H1 (cell line): ENCODE measurements at regions not wholly inside any gene's neighbourhood (a gene's known extent, or its start where the extent isn't known, plus 50 kb on each side); places are given as distances from the start of the nearest gene placed in this dataset.

Source experiments
- CTCF ChIA-PET: fragments of 300-600 bp; sonication (Branson Sonifier 250); formaldehyde crosslinking; loops from one replicate; lab custom pipeline; 2021; ENCODE audit not compliant: partially characterized antibody; lab: Charles Lee
- POLR2A ChIA-PET: fragments of 300-600 bp; sonication (Branson Sonifier 250); formaldehyde crosslinking; loops from one replicate; lab custom pipeline; 2021; ENCODE audit warnings: inconsistent platforms; ENCODE audit not compliant: partially characterized antibody; lab: Charles Lee
- DNase-seq, 2 experiments: peaks; one replicate each; pipeline versions ENCODE4 v3.0.0 to v3.0.0-alpha.2; 2010 to 2022; ENCODE audit warnings: low spot score in 2 of 2, low read depth in 1 of 2, mixed read lengths in 1 of 2
- FAIRE-seq: peaks from 2 replicates; lab custom pipeline; 2011; peaks lifted over from hg19 to GRCh38; lab: Jason Lieb, UNC
- H2AFZ ChIP-seq: 2 replicates; pipeline ENCODE4 v1.8.1; 2012; ENCODE audit warnings: low read length, inconsistent platforms
- H2AK5ac ChIP-seq: 2 replicates; pipeline ENCODE4 v1.6.1; 2013; ENCODE audit warnings: low read depth, low read length
- H2BK120ac ChIP-seq: replicated peaks from 2 replicates; pipeline ENCODE3; 2013; ENCODE audit warnings: low read depth, low read length, inconsistent platforms
- H2BK12ac ChIP-seq: 2 replicates; pipeline ENCODE4 v1.6.1; 2013; ENCODE audit warnings: low read depth, low read length
- H2BK15ac ChIP-seq: 2 replicates; pipeline ENCODE4 v1.6.1; 2013; ENCODE audit warnings: low read length
- H2BK20ac ChIP-seq: 2 replicates; pipeline ENCODE4 v1.6.1; 2013; ENCODE audit warnings: low read length
- H2BK5ac ChIP-seq: 2 replicates; pipeline ENCODE4 v1.6.1; 2013; ENCODE audit warnings: low read depth, low read length
- H3K14ac ChIP-seq: 2 replicates; pipeline ENCODE4 v1.6.1; 2013; ENCODE audit warnings: inconsistent platforms; ENCODE audit not compliant: insufficient read length
- H3K18ac ChIP-seq: 2 replicates; pipeline ENCODE4 v1.6.1; 2013; ENCODE audit warnings: low read length; ENCODE audit errors: extremely low read depth
- H3K23ac ChIP-seq: 2 replicates; pipeline ENCODE4 v1.6.1; 2013; ENCODE audit warnings: inconsistent platforms; ENCODE audit not compliant: insufficient read length
- H3K23me2 ChIP-seq: 2 replicates; pipeline ENCODE4 v1.6.1; 2013; ENCODE audit warnings: low read depth, low read length
- H3K27ac ChIP-seq: 2 replicates; pipeline ENCODE4 v1.6.1; 2011; ENCODE audit warnings: low read depth, low read length, inconsistent platforms
- H3K27me3 ChIP-seq, 4 experiments: replicated peaks in 1 of 4; 1 replicate in 1 of 4; 2 replicates in 3 of 4; pipeline versions ENCODE4 v1.6.1 to v1.8.1; 2011 to 2013; ENCODE audit warnings: low read length in 3 of 4, mild to moderate bottlenecking in 3 of 4, inconsistent platforms in 2 of 4, mixed read lengths in 2 of 4, moderate library complexity in 1 of 4; ENCODE audit not compliant: control insufficient read depth in 3 of 4, insufficient read depth in 3 of 4; ENCODE audit errors: extremely low read depth in 1 of 4
- H3K36me3 ChIP-seq, 4 experiments: 2 replicates each; pipeline versions ENCODE4 v1.6.1 to v1.8.1; 2011 to 2013; ENCODE audit warnings: mild to moderate bottlenecking in 4 of 4, low read length in 3 of 4, moderate library complexity in 2 of 4, control low read depth in 1 of 4, inconsistent platforms in 1 of 4; ENCODE audit not compliant: insufficient read depth in 4 of 4, control insufficient read depth in 2 of 4
- H3K4ac ChIP-seq: replicated peaks from 2 replicates; pipeline ENCODE3; 2013; ENCODE audit warnings: low read length, low read depth, mixed read lengths, inconsistent platforms; ENCODE audit not compliant: insufficient read length
- H3K4me1 ChIP-seq, 4 experiments: replicated peaks in 1 of 4; 1 replicate in 1 of 4; 2 replicates in 3 of 4; pipeline versions ENCODE4 v1.6.1 to v1.8.1; 2011 to 2013; ENCODE audit warnings: low read length in 3 of 4, inconsistent platforms in 2 of 4, mixed read lengths in 1 of 4; ENCODE audit not compliant: insufficient read depth in 4 of 4, control insufficient read depth in 3 of 4
- H3K4me2 ChIP-seq, 2 experiments: 2 replicates each; pipeline versions ENCODE4 v1.6.1 to v1.8.1; 2011 to 2013; ENCODE audit warnings: low read depth in 2 of 2, low read length in 2 of 2, control low read depth in 1 of 2, inconsistent platforms in 1 of 2, mild to moderate bottlenecking in 1 of 2; ENCODE audit not compliant: insufficient read depth in 1 of 2
- H3K4me3 ChIP-seq, 4 experiments: fragments of 200-600, 300-600 bp in 1 of 4; sonication (generic), shearing (Covaris generic), sonication (Bioruptor Twin) in 1 of 4; 2 replicates each; pipeline versions ENCODE4 v1.5.1 to v1.8.1; 2011 to 2016; ENCODE audit warnings: low read length in 4 of 4, low read depth in 3 of 4, control low read depth in 2 of 4, inconsistent platforms in 2 of 4, mild to moderate bottlenecking in 2 of 4, mixed read lengths in 1 of 4, moderate library complexity in 1 of 4; ENCODE audit not compliant: insufficient read depth in 2 of 4; ENCODE audit errors: extremely low read depth in 1 of 4
- H3K56ac ChIP-seq: replicated peaks from 2 replicates; pipeline ENCODE3; 2013; ENCODE audit warnings: low read depth, mild to moderate bottlenecking, mixed read lengths, low read length, inconsistent platforms; ENCODE audit not compliant: insufficient read length
- H3K79me1 ChIP-seq: 2 replicates; pipeline ENCODE4 v1.6.1; 2013; ENCODE audit warnings: low read depth, low read length, control low read depth
- H3K79me2 ChIP-seq, 2 experiments: 2 replicates each; pipeline versions ENCODE4 v1.6.1 to v1.8.1; 2012 to 2013; ENCODE audit warnings: low read length in 2 of 2, mild to moderate bottlenecking in 2 of 2, inconsistent platforms in 1 of 2; ENCODE audit not compliant: insufficient read depth in 2 of 2, control insufficient read depth in 1 of 2
- H3K9ac ChIP-seq, 4 experiments: replicated peaks in 1 of 4; 1 replicate in 1 of 4; 2 replicates in 3 of 4; pipeline versions ENCODE4 v1.6.1 to v1.8.1; 2011 to 2013; ENCODE audit warnings: low read depth in 3 of 4, low read length in 3 of 4, control low read depth in 2 of 4, mild to moderate bottlenecking in 2 of 4, moderate library complexity in 2 of 4, inconsistent platforms in 1 of 4; ENCODE audit errors: extremely low read depth in 1 of 4
- H3K9me3 ChIP-seq, 2 experiments: 2 replicates each; pipeline versions ENCODE4 v1.6.1 to v1.8.1; 2012 to 2013; ENCODE audit warnings: mild to moderate bottlenecking in 2 of 2, moderate library complexity in 2 of 2, control low read depth in 1 of 2, inconsistent platforms in 1 of 2, low read depth in 1 of 2, low read length in 1 of 2, mixed read lengths in 1 of 2; ENCODE audit not compliant: insufficient read depth in 2 of 2
- H4K20me1 ChIP-seq, 2 experiments: replicated peaks in 1 of 2; 2 replicates each; pipeline versions ENCODE3 to v1.8.1; 2011 to 2013; ENCODE audit warnings: inconsistent platforms in 2 of 2, low read length in 2 of 2, mild to moderate bottlenecking in 1 of 2; ENCODE audit not compliant: insufficient read depth in 2 of 2, control insufficient read depth in 1 of 2
- H4K5ac ChIP-seq: 2 replicates; pipeline ENCODE4 v1.6.1; 2013; ENCODE audit warnings: low read length, low read depth, mixed read lengths, inconsistent platforms; ENCODE audit not compliant: insufficient read length
- H4K8ac ChIP-seq: 2 replicates; pipeline ENCODE4 v1.8.0; 2013; ENCODE audit warnings: mild to moderate bottlenecking, moderate library complexity, low read length, inconsistent platforms; ENCODE audit not compliant: insufficient read depth; ENCODE audit errors: extremely low read depth
- H4K91ac ChIP-seq: replicated peaks from 2 replicates; pipeline ENCODE3; 2013; ENCODE audit warnings: low read length, mixed read lengths, inconsistent platforms; ENCODE audit not compliant: insufficient read length
- BACH1 ChIP-seq: IDR thresholded peaks from 2 replicates; pipeline ENCODE4 v1.6.1; 2012; ENCODE audit warnings: low read length, improper control_type of control experiment
- BCL11A ChIP-seq, 2 experiments: IDR thresholded peaks; one replicate each; pipeline ENCODE4 v1.6.1; 2011; ENCODE audit warnings: low read depth in 2 of 2, low read length in 2 of 2, mild to moderate bottlenecking in 2 of 2
- CHD2 ChIP-seq: IDR thresholded peaks from 2 replicates; pipeline ENCODE4 v1.6.1; 2012; ENCODE audit warnings: low read length, improper control_type of control experiment
- EP300 ChIP-seq, 2 experiments: IDR thresholded peaks; 1 replicate in 1 of 2; 2 replicates in 1 of 2; pipeline ENCODE4 v1.6.1; 2011 to 2012; ENCODE audit warnings: low read depth in 2 of 2, low read length in 2 of 2, mild to moderate bottlenecking in 2 of 2, borderline replicate concordance in 1 of 2, inconsistent platforms in 1 of 2, moderate library complexity in 1 of 2
- HDAC6 ChIP-seq: IDR thresholded peaks from one replicate; pipeline ENCODE4 v1.7.1; 2012; ENCODE audit warnings: low read depth, mild to moderate bottlenecking, inconsistent platforms, low read length, moderate library complexity
- JUND ChIP-seq: IDR thresholded peaks from 2 replicates; pipeline ENCODE4 v1.6.1; 2011; ENCODE audit warnings: mild to moderate bottlenecking, improper control_type of control experiment, low read length
- RNF2 ChIP-seq: fragments of 200-900, 300-1000 bp; sonication (generic); IDR thresholded peaks from 2 replicates; pipeline ENCODE4 v1.7.1; 2016; ENCODE audit warnings: borderline replicate concordance, low read depth, mild to moderate bottlenecking, antibody characterized with exemption, low read length; ENCODE audit not compliant: poor library complexity, severe bottlenecking; ENCODE audit errors: missing control alignments
- SIRT6 ChIP-seq: IDR thresholded peaks from one replicate; pipeline ENCODE4 v1.7.1; 2012; ENCODE audit warnings: low read length, inconsistent platforms
- SP1 ChIP-seq: IDR thresholded peaks from 2 replicates; pipeline ENCODE4 v1.6.1; 2011; ENCODE audit warnings: low read depth, low read length
- WGBS, 2 experiments: shearing (Covaris generic) in 1 of 2; methylation state at CpG; one replicate each; pipeline versions ENCODE4 v1.1.6 to v1.1.7; 2013 to 2015; ENCODE audit warnings: low lambda C conversion rate in 2 of 2, mixed read lengths in 2 of 2, inconsistent platforms in 1 of 2, low coverage in 1 of 2, missing lambda C conversion rate in 1 of 2; ENCODE audit not compliant: insufficient replicate concordance in 2 of 2, insufficient coverage in 1 of 2, insufficient read length in 1 of 2; ENCODE audit errors: extremely low coverage in 1 of 2, missing lambda C conversion rate in 1 of 2; 5-methylcytosine and 5-hydroxymethylcytosine counted together

DNA sequence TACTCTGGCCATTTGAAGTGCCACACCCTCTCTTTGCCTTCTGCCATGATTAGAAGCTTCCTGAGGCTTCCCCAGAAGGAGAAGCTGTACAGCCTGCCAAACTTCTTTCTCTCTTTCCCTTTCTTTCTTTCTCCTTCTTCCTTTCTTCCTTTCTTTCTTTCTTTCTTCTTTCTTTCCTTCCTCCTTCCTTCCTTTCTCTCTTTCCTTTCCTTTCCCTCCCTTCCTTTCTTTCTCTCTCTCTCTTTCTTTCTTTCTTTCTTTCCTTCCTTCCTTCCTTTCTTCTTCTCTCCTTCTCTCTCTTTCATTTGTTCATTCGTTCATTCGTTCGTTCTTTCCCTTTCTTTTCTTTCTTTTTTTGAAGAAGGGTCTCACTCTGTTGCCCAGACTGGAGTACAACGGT is 931.0 kb downstream of the TTLL7 start:
- TF ChIP-seq HDAC6 = no peak
- TF ChIP-seq EP300 (IDR thresholded peaks at IDR 0.05; ENCODE audit: borderline replicate concordance in 1 of 2, low read depth in 2 of 2, low read length in 2 of 2) = no peak
- TF ChIP-seq JUND = no peak
- TF ChIP-seq SP1 = no peak
- no peak for TF ChIP-seq RNF2
- TF ChIP-seq BACH1 = no peak
- no peak for TF ChIP-seq CHD2
- no peak for TF ChIP-seq BCL11A (IDR thresholded peaks at IDR 0.05; ENCODE audit: low read depth in 2 of 2, low read length in 2 of 2)
- no peak for TF ChIP-seq SIRT6

More for the DNA sequence above, 931.0 kb downstream of the TTLL7 start:
- no peak overlapping the region for H3K27ac ChIP-seq
- no peak overlapping the region for H3K23ac ChIP-seq
- no peaks in the 10 kb centered on the region for H3K27me3 ChIP-seq
- no peak overlapping the region for H2AK5ac ChIP-seq
- H3K4ac ChIP-seq = no peak overlapping the region
- peaks cover 0 to 2% (median 0%) of the 10 kb centered on the region in 4 experiments; a peak in 1 of 7 replicates for H3K4me1 ChIP-seq
- no peaks in the 10 kb centered on the region for H3K36me3 ChIP-seq
- H3K18ac ChIP-seq = no peak overlapping the region
- no peak overlapping the region for H2BK12ac ChIP-seq
- H4K5ac ChIP-seq = no peak overlapping the region
- H2BK5ac ChIP-seq = no peak overlapping the region
- no peak overlapping the region for H3K56ac ChIP-seq
- no peak overlapping the region for H2BK120ac ChIP-seq
- no peak overlapping the region for H3K4me3 ChIP-seq
- ChIA-PET POLR2A (no interaction called here), CTCF (no interaction called here)
- no peaks in the 10 kb centered on the region for H3K23me2 ChIP-seq
- H2BK20ac ChIP-seq = no peak overlapping the region
- no peak overlapping the region for H4K91ac ChIP-seq
- H3K79me2 ChIP-seq = no peaks in the 10 kb centered on the region
- H4K8ac ChIP-seq = no peak overlapping the region
- H3K4me2 ChIP-seq = no peak overlapping the region
- no peak overlapping the region for H2AFZ ChIP-seq
- no peaks in the 10 kb centered on the region for H3K9me3 ChIP-seq
- no peak overlapping the region for H2BK15ac ChIP-seq
- H3K9ac ChIP-seq = no peak overlapping the region
- no peaks in the 10 kb centered on the region for H4K20me1 ChIP-seq
- FAIRE-seq (no peak), DNase-seq (no peak)
- no peak overlapping the region for H3K14ac ChIP-seq
- WGBS, 2 experiments = 96% methylated on average over 4 of the region's 4 CpGs; no CpG with 5 or more reads in 1 of the 2 experiments
- H3K79me1 ChIP-seq = no peaks in the 10 kb centered on the region
